Mesenchymal stem cell (in vitro differentiated cells and primary cell): ENCODE measurements at regions not wholly inside any gene's neighbourhood (a gene's known extent, or its start where the extent isn't known, plus 50 kb on each side); places are given as distances from the start of the nearest gene placed in this dataset.
A peak's percentile ranks its signal among the peaks of the same experiment; 100 is the strongest.

Experiments used
- DNase-seq: peaks from one replicate; pipeline ENCODE4 v3.0.0-alpha.2; 2013
- H2AFZ ChIP-seq: one replicate; pipeline ENCODE4 v1.6.1; 2013; ENCODE audit warnings: low read depth, mild to moderate bottlenecking, control low read depth, inconsistent platforms, low read length, moderate library complexity
- H2AK5ac ChIP-seq: 2 replicates; pipeline ENCODE4 v1.6.1; 2013; ENCODE audit warnings: low read length, moderate library complexity, mild to moderate bottlenecking, inconsistent platforms; ENCODE audit not compliant: severe bottlenecking
- H2BK120ac ChIP-seq: one replicate; pipeline ENCODE4 v1.6.1; 2013; ENCODE audit warnings: low read depth, mild to moderate bottlenecking, inconsistent platforms, low read length, moderate library complexity
- H2BK12ac ChIP-seq, 2 experiments: one replicate each; pipeline ENCODE4 v1.6.1; 2013; ENCODE audit warnings: inconsistent platforms in 2 of 2, low read length in 2 of 2, mild to moderate bottlenecking in 2 of 2, moderate library complexity in 2 of 2, control low read depth in 1 of 2
- H2BK15ac ChIP-seq: one replicate; pipeline ENCODE4 v1.6.1; 2013; ENCODE audit warnings: mild to moderate bottlenecking, low read depth, inconsistent platforms; ENCODE audit not compliant: poor library complexity, severe bottlenecking
- H2BK5ac ChIP-seq: 2 replicates; pipeline ENCODE4 v1.6.1; 2013; ENCODE audit warnings: low read depth, mild to moderate bottlenecking, low read length, control low read depth, inconsistent platforms; ENCODE audit not compliant: poor library complexity, severe bottlenecking
- H3K14ac ChIP-seq, 2 experiments: one replicate each; pipeline ENCODE4 v1.6.1; 2013; ENCODE audit warnings: inconsistent platforms in 2 of 2, low read length in 2 of 2, control low read depth in 1 of 2, mild to moderate bottlenecking in 1 of 2, moderate library complexity in 1 of 2
- H3K18ac ChIP-seq, 2 experiments: one replicate each; pipeline ENCODE4 v1.6.1; 2013; ENCODE audit warnings: inconsistent platforms in 2 of 2, low read length in 2 of 2, control low read depth in 1 of 2, low read depth in 1 of 2, mild to moderate bottlenecking in 1 of 2
- H3K23ac ChIP-seq, 2 experiments: one replicate each; pipeline ENCODE4 v1.6.1; 2013; ENCODE audit warnings: inconsistent platforms in 2 of 2, low read length in 2 of 2, mild to moderate bottlenecking in 2 of 2, moderate library complexity in 2 of 2, control low read depth in 1 of 2
- H3K27ac ChIP-seq: 2 replicates; pipeline ENCODE4 v1.5.1; 2013; ENCODE audit warnings: mild to moderate bottlenecking, moderate library complexity, low read length, control low read depth, inconsistent platforms; ENCODE audit not compliant: poor library complexity, severe bottlenecking
- H3K27me3 ChIP-seq, 2 experiments: 2 replicates each; pipeline versions ENCODE4 v1.6.1 to v1.7.0; 2013; ENCODE audit warnings: low read length in 2 of 2, mild to moderate bottlenecking in 2 of 2, moderate library complexity in 2 of 2, control low read depth in 1 of 2, inconsistent platforms in 1 of 2; ENCODE audit not compliant: control insufficient read depth in 1 of 2, insufficient read depth in 1 of 2
- H3K36me3 ChIP-seq, 2 experiments: 2 replicates each; pipeline versions ENCODE4 v1.6.1 to v1.7.0; 2013; ENCODE audit warnings: low read length in 2 of 2, control low read depth in 1 of 2, inconsistent platforms in 1 of 2, low read depth in 1 of 2, mild to moderate bottlenecking in 1 of 2; ENCODE audit not compliant: insufficient read depth in 2 of 2, control insufficient read depth in 1 of 2
- H3K4ac ChIP-seq, 2 experiments: one replicate each; pipeline ENCODE4 v1.6.1; 2013; ENCODE audit warnings: inconsistent platforms in 2 of 2, low read length in 2 of 2, mild to moderate bottlenecking in 2 of 2, moderate library complexity in 2 of 2, control low read depth in 1 of 2, low read depth in 1 of 2
- H3K4me1 ChIP-seq: 2 replicates; pipeline ENCODE4 v1.6.1; 2013; ENCODE audit warnings: low read depth, low read length, control low read depth; ENCODE audit not compliant: control insufficient read depth, insufficient read depth
- H3K4me2 ChIP-seq: 2 replicates; pipeline ENCODE4 v1.6.1; 2013; ENCODE audit warnings: low read length, mild to moderate bottlenecking, inconsistent platforms; ENCODE audit not compliant: poor library complexity, severe bottlenecking
- H3K4me3 ChIP-seq, 2 experiments: 2 replicates each; pipeline versions ENCODE4 v1.5.1 to v1.7.0; 2013; ENCODE audit warnings: low read length in 2 of 2, mild to moderate bottlenecking in 2 of 2, control low read depth in 1 of 2, low read depth in 1 of 2; ENCODE audit not compliant: insufficient read depth in 1 of 2
- H3K79me1 ChIP-seq: replicated peaks from 2 replicates; pipeline ENCODE4 v1.6.1; 2013; ENCODE audit warnings: mild to moderate bottlenecking, control low read depth, low read length, inconsistent platforms; ENCODE audit not compliant: poor library complexity, severe bottlenecking
- H3K9ac ChIP-seq: 2 replicates; pipeline ENCODE4 v1.7.0; 2013; ENCODE audit warnings: mild to moderate bottlenecking, low read length, moderate library complexity
- H3K9me3 ChIP-seq: 2 replicates; pipeline ENCODE4 v1.7.0; 2013; ENCODE audit warnings: mild to moderate bottlenecking, low read length; ENCODE audit not compliant: control insufficient read depth
- H4K8ac ChIP-seq: one replicate; pipeline ENCODE4 v1.6.1; 2013; ENCODE audit warnings: inconsistent platforms, mild to moderate bottlenecking, low read length, moderate library complexity
- H4K91ac ChIP-seq: one replicate; pipeline ENCODE4 v1.6.1; 2013; ENCODE audit warnings: mild to moderate bottlenecking, low read length, inconsistent platforms
- WGBS: methylation state at CpG from one replicate; pipeline ENCODE4 v1.1.7; 2013; ENCODE audit warnings: mixed read lengths; 5-methylcytosine and 5-hydroxymethylcytosine counted together

GRCh38 chr2:139380051-139380450, 599.9 kb upstream of the NXPH2 start:
- Histone ChIP-seq H4K8ac (no peak overlapping the region), H3K27ac (no peak overlapping the region), H3K4me1 (no peaks in the 10 kb centered on the region), H3K79me1 (no peaks in the 10 kb centered on the region), H3K14ac (no peak overlapping the region), H4K91ac (no peak overlapping the region), H3K23ac (no peak overlapping the region), H3K18ac (no peak overlapping the region), H3K9ac (no peak overlapping the region), H3K4ac (no peak overlapping the region), H3K27me3 (no peaks in the 10 kb centered on the region), H2AK5ac (no peak overlapping the region), H2BK12ac (no peak overlapping the region), H3K4me3 (no peak overlapping the region), H2AFZ (no peak overlapping the region), H3K36me3 (no peaks in the 10 kb centered on the region), H2BK5ac (no peak overlapping the region), H3K4me2 (no peak overlapping the region), H2BK15ac (no peak overlapping the region), H3K9me3 (peaks cover 7% of the 10 kb centered on the region), H2BK120ac (no peak overlapping the region)
- WGBS: 75% methylated on average over 1 of the region's 1 CpG
- DNase-seq: no peak

- Histone ChIP-seq H3K14ac (no peak overlapping the region), H2BK120ac (no peak overlapping the region), H3K4ac (no peak overlapping the region), H2AFZ (no peak overlapping the region), H3K23ac (no peak overlapping the region), H3K4me1 (no peaks in the 10 kb centered on the region), H3K79me1 (no peaks in the 10 kb centered on the region), H2BK5ac (no peak overlapping the region), H2AK5ac (no peak overlapping the region), H3K9me3 (peaks cover 7% of the 10 kb centered on the region), H3K4me3 (no peak overlapping the region), H3K27me3 (no peaks in the 10 kb centered on the region), H3K18ac (no peak overlapping the region), H4K8ac (no peak overlapping the region), H3K36me3 (no peaks in the 10 kb centered on the region), H2BK12ac (no peak overlapping the region), H3K27ac (no peak overlapping the region), H2BK15ac (no peak overlapping the region), H3K9ac (no peak overlapping the region), H3K4me2 (no peak overlapping the region), H4K91ac (no peak overlapping the region)
- DNase-seq: no peak
- 74% methylated on average over 3 of the region's 3 CpGs for WGBS
Measured at GRCh38 chr2:139378373-139378772, 598.2 kb upstream of the NXPH2 start.

DNA sequence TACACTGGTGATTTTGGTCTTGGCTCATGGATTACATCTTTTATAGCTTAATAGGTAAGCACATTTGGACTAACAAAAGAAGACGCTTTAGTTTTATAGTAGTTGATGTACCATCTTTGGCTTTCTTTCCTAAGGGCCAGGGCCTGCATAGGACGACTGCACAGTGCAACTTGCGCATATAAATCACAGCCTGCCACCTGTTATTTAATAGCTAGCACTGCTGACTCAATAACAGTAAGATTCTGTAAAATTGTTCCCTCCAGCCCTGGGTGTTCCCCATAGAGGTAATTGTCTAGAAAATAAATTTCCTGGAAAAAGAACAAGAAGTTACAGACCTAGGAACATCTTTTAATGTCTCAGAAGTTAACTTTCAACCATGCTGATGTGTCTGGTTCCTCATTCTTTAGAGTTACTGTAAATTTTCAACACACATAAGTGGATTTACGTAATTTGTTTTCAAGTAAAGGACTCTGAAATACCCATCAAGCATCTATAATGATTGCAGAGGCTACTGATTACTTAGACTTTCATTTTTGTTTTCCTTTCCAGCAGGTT, 594.2 kb upstream of the NXPH2 start:
- Histone ChIP-seq H3K14ac (no peak overlapping the region), H3K4me1 (no peaks in the 10 kb centered on the region), H3K23ac (no peak overlapping the region), H3K18ac (no peak overlapping the region), H3K4me2 (no peak overlapping the region), H3K4ac (no peak overlapping the region), H3K27me3 (no peaks in the 10 kb centered on the region), H2BK5ac (no peak overlapping the region), H3K36me3 (no peaks in the 10 kb centered on the region), H2BK12ac (no peak overlapping the region), H4K91ac (no peak overlapping the region), H4K8ac (no peak overlapping the region), H3K4me3 (no peak overlapping the region), H3K9me3 (peaks cover 14% of the 10 kb centered on the region), H3K27ac (peak overlapping the region; percentile 78), H2AFZ (no peak overlapping the region), H2BK120ac (no peak overlapping the region), H3K79me1 (no peaks in the 10 kb centered on the region), H2AK5ac (no peak overlapping the region), H3K9ac (no peak overlapping the region), H2BK15ac (no peak overlapping the region)
- no CpG with 5 or more reads among the region's 4 CpGs for WGBS
- no peak for DNase-seq

GRCh38 chr2:139369423-139370409, 589.5 kb upstream of the NXPH2 start:
- H2BK12ac ChIP-seq: no peak overlapping the region
- H2AFZ ChIP-seq: no peak overlapping the region
- H3K27ac ChIP-seq: no peak overlapping the region
- H3K4ac ChIP-seq: no peak overlapping the region
- H2BK120ac ChIP-seq: no peak overlapping the region
- H3K9ac ChIP-seq: no peak overlapping the region
- no peak overlapping the region for H4K8ac ChIP-seq
- H4K91ac ChIP-seq: no peak overlapping the region
- H2AK5ac ChIP-seq: no peak overlapping the region
- H3K36me3 ChIP-seq: no peaks in the 10 kb centered on the region
- DNase-seq: no peak
- 77% methylated on average over 4 of the region's 4 CpGs for WGBS
- H3K18ac ChIP-seq: no peak overlapping the region
- no peaks in the 10 kb centered on the region for H3K27me3 ChIP-seq
- H3K4me2 ChIP-seq: no peak overlapping the region
- H3K9me3 ChIP-seq: peaks cover 7% of the 10 kb centered on the region
- no peaks in the 10 kb centered on the region for H3K4me1 ChIP-seq
- no peak overlapping the region for H3K4me3 ChIP-seq
- H3K23ac ChIP-seq: no peak overlapping the region
- H3K79me1 ChIP-seq: no peaks in the 10 kb centered on the region
- no peak overlapping the region for H2BK5ac ChIP-seq
- H3K14ac ChIP-seq: no peak overlapping the region
- H2BK15ac ChIP-seq: no peak overlapping the region
